HG02938 (cell line): ENCODE measurements at regions not wholly inside any gene's neighbourhood (a gene's known extent, or its start where the extent isn't known, plus 50 kb on each side); places are given as distances from the start of the nearest gene placed in this dataset.

Experiments
- ATAC-seq: cut with Tn5 transposase; IDR thresholded peaks from one replicate; pipeline ENCODE4 v1.9.1; 2021; ENCODE audit warnings: mild to moderate bottlenecking, moderate library complexity; ENCODE audit not compliant: unreplicated experiment

DNA sequence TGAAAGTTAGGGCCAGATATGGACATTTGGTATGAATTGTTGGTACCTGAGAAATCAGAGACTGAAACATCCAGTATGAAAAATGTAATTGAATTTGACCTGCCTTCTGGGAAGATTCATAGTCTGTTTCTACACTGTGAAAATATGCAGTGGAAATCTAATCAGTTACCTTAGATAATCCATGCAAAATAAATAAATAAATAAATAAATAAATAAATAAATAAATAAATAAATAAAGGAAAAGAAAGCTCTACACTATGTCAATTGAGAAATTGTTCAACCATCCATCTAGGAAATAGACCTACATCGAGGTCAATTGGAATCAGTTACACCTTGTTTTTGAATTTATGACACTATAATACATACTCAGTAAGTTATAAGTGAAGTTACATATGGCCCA is 252.3 kb downstream of the VGLL3 start:
- no peak for ATAC-seq

DNA sequence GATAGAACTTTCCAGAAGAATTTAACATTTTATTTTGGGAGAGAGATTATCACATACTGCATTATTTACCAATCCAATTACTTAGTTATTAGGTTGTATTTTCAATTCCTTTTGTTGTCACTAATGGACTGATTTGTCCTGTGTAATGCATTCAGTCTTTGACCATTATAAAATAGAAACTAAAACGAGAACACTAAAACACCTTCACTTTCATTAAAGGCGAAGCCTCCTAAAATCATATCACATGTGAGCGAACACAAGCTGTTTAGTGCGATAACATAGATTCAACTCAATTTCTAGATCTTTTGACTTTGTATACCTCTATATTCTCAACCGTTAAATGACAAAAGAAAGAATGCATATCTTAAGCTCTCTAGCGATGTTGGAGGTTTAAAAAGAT is 253.4 kb downstream of the VGLL3 start:
- ATAC-seq: no peak

DNA sequence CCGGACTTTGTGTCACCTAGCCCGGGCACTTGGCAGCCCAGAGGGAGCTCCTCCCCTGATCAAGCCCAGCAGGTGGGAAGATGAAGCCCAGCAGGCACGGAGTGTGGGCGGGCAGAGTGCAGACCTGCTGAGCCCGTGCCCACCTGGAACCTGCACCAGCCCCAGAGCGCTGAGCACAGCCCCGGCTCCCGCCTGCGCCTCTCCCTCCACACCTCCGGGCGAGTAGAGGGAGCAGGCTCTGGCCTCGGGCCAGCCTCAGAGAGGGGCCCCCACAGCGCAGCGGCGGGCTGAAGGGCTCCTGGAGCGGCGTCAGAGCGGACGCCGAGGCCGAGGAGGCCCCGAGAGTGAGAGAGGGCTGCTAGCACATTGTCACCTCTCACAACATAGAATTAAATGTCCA is 257.7 kb downstream of the VGLL3 start:
- ATAC-seq: no peak

DNA sequence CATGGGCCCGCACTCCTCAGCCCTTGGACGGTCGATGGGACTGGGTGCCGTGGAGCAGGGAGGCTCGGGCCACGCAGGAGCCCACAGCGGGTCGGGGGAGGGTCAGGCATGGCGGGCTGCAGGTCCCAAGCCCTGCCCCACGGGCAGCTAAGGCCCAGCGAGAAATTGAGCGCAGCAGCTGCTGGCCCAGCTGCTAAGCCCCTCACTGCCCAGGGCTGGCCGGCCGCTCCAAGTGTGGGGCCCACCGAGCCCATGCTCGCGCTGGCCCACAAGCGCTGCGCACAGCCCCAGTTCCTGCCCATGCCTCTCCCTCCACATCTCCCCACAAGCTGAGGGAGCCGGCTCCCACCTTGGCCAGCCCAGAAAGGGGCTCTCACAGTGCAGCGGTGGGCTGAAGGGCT is 259.4 kb downstream of the VGLL3 start:
- ATAC-seq: no peak

DNA sequence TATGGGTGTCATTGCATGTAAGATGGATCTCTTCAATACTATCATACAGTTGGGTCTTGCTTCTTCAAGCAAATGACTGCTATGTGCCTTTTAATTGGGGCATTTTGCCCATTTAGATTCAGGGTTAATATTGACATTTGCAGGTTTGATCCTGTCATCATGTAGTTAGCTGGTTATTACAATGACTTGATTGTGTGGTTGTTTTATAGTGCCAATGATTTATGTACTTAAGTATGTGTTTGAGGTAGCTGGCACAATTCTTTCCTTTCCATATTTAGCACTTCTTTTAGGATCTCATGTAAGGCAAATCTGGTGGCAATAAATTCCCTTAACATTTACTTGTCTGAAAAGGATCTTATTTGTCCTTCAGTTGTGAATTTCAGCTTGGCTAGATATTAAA is 267.5 kb downstream of the VGLL3 start:
- no peak for ATAC-seq

DNA sequence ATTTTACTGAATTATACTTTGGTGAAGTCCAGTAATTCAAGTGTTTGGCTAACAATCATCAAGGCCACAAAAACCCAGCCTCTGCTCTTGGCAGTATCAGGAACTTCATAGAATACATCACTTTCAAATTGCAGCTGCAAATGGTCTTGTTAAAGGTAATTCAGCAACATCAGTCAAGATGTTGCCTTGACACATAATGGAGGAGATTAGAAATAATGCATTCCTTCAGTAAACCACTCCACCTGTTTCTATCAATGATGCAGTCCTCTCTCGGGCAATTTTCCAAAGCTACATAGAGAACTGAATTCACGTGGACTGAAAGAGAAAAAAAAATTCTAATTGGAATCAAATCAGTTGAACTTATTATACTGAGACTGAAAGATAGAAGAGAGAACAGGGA is 279.3 kb downstream of the VGLL3 start:
- ATAC-seq: no peak

DNA sequence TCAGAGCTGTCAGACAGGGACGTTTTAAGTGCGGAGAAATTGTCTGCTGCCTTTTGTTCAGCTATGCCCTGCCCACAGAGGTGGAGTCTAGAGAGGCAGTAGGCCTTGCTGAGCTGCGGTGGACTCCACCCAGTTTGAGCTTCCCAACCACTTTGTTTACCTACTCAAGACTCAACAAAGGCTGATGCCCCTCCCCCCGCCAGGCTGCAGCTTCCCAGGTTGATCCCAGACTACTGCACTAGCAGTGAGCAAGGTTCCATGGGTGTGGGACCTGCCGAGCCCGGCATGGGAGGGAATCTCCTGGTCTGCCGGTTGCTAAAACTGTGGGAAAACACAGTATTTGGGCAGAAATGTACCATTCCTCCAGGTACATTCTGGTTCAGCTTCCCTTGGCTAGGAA is 282.1 kb downstream of the VGLL3 start:
- no peak for ATAC-seq

DNA sequence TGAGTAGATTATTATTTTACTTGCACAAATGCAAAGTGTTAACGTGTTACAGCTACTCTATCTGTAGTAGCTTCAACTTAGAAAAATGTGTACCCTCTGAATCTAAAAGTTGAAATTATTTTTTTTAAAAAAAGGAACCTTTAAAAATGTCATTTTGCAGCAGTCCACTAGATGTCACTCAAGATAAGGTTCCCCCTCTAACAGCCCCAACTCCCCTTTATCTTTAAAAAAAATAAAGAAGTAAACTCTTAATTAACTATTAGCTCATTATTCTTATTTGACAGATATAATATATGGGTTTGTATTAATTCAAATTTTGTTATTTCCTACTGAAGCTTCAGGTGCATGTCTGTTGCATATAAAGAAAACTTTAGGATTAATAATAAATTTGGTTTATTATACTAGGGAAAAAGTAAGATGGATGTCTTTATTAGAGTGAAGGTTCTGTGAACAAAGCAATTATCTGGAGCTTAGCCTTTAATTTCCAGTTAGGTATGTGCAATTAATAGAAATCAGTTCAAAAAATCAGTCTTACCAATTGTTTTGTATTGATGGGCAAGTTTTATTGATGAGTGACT is 288.5 kb downstream of the VGLL3 start:
- peak; percentile 52 for ATAC-seq

DNA sequence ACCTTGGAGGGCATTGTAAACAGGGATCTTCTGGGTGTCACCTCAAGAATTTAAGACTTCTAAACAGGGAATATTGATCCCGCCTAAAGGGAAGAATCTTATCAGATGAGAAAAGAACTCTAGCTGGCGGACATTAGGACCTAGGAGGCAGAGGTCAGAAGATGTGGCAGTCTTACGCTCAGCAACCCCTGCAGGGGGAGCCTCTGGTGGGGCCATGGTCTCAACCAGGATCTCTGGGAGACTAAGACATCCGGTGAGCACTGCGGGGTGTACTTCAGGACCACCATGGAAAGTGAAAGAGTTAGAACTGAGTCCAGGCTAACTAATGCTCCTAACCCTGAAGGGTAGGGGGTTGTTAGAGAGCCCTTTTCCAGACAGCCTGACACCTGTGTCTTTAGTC is 295.2 kb downstream of the VGLL3 start:
- no peak for ATAC-seq

DNA sequence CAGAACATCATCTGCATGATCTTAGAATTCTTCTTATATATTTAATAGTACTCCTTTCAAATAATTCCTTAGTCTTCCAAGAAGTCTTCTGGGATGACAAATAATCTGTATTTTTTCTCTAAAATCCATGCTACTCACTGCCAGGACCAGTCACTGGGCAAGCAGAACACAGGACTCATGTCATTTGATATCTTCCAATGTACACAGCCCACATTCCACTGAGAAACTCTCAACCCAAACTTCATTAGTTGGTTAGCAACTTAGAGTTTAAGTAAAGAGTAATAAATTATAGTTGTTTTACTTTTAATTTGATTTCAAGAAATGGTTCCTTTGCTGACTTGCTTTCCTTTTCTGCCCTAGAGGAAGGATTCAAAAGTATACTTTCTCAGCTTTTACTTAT is 317.0 kb downstream of the VGLL3 start:
- no peak for ATAC-seq

DNA sequence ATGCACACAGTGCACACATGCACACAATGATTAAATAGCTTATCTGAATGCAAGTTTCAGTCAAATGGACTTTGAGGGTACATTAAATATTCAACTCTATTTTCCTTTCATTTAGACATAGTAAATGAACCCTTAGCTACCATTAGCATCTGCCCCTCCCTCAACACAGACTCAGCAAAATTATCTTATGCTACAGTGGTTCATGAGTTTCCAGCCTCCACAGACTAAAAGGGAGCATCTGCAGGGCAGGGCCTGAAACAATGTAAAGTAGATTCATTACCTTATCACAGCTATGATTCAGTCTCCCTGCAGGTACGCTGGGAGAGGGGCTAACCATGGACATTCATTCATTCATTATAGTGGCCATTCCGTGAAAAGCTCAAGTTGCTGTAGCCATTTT is 329.1 kb downstream of the VGLL3 start:
- ATAC-seq: no peak

DNA sequence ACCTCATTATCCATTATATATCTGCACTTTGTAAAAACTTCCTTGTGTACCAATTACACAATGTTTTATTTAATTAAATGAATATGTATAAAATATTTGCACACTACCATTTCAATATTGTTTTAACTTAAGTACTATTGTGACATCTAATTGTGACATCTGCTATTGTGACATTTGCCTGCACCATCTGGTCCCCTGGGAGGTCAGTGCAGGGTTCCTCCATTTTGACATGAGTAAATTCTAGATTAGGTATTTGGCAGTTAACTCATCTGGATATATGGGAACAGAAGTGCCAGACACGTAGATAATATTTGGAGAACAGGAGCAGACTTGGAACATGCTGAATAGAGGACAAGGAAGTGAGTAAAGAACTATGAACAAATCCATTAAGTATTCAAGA is 332.1 kb downstream of the VGLL3 start:
- ATAC-seq: no peak

DNA sequence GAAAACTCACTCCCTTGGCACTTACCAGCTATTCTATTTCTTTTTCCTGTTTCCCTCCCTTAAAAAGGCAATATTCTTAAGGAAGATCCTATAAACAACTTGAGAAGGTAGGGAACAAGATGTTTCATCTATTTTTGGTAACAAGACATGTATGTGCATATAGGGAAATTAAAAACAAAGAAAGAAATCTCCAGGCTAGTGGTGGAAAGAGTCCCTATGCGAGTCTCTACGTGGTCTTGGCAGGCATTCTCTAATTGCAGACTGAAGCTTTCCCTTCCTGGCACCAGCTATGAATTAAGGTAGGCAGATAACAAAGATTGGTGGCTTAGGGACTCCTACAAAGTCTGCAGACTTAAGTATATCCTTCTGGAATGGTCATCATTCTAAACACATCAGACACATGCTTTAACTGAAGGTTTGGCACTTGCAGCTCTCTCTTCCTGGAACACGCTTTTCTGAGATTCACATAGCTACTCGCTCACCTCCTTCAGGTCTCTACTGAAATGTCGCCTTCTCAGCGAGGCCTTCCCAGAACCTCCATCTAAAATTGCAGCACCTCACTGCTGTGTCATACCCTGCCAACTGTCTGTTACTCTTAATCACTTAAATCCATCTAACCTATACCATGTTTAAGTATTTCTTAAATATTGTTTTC is 336.0 kb downstream of the VGLL3 start:
- no peak for ATAC-seq

DNA sequence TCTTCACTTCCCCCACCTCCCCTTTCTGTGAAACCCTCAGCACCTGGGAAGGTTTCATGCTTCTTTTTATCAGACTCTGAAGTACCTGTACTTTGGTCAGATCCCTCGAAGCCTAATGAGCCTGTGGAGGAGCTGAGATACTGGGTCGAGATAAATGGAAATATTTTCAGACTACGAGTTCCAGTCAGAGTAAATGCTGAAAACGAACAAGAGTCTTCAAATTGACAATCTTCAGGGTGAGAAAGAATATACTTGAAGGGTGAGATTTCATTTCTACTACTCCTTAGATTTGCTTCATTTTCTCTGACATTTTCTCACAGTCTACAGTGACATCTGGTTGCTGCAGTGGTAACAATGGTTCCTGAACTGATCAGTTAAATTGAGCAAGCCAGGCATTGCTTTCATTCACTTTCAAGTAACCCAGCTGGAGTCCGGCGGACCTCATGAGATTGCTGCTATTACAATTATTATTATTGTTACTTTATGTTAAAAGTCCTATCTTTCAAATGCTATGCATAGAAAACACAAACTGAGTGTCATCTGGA is 337.2 kb downstream of the VGLL3 start:
- no peak for ATAC-seq

DNA sequence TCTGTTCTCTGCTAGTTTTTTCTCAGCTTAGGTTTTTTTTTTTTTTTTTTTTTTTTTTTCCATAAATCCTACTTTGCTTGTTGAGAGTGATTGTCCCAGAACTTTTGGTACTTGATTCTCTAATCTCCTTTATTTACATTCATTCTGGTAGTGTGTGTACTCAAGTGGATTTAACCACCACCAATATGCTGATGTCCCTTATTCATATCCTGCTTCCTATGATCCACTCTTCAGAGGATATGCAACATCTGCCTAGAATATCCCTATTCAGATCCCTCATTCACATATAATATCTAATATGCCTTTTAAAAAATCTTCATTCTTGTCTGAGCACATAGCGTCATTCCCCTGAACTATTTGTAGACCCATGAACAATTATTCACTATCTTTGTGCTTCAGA is 342.9 kb downstream of the VGLL3 start:
- ATAC-seq: no peak

DNA sequence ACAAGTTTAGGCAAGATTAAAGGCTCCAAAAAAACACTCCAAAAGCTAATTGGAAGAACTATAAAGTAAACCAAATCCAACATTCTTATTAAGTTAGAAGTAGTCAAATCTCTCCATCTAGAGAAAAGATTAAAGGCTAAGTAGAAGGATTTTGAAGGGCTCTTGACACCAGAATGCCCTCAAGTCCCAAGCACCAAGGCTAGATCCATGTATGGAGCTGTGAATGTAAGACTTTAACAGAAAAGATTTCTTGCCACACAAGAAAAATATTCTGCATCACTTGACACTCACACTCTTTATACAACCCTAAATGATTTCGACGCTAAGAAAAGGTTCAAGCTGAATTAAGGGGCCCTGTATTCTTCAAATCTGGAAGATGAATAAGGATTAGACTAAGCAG is 345.2 kb downstream of the VGLL3 start:
- no peak for ATAC-seq

DNA sequence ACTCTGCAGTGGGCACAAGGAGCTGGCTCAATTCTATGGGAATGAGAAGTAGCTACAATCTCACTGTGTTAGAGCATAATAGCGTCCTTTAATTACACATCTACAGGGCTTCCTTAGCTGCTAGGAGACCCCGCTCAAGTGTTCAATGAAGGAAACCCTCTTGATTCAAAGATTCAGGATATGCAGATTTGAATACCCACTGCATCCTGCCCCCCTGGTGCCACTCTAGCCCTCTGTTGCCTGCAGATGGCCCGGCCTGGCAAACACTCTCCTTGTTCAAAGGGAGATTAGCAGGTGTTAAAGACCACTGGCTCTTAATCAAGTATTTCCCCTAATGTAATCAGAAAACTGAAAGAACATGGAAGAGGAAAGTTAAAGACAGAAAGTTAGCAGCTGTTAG is 356.6 kb downstream of the VGLL3 start:
- no peak for ATAC-seq

DNA sequence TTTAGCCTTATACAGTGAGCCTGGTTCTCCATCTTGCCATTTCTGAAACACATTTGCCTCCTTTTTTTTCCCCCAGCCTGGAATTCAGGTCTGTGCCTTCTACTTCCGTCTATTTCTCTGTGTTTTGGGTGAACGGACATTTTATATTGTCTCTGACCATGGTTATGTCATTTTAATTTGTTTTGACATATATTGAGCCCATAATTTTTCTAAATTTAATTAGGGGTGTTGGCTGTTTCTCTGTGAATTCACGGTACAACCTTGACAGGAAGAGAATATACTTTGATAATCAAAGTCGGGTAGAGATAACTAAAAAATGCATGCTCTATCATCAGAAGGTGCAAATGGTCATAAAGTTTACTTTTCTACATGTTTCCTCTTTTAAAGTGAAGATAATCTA is 361.4 kb downstream of the VGLL3 start:
- ATAC-seq: no peak

DNA sequence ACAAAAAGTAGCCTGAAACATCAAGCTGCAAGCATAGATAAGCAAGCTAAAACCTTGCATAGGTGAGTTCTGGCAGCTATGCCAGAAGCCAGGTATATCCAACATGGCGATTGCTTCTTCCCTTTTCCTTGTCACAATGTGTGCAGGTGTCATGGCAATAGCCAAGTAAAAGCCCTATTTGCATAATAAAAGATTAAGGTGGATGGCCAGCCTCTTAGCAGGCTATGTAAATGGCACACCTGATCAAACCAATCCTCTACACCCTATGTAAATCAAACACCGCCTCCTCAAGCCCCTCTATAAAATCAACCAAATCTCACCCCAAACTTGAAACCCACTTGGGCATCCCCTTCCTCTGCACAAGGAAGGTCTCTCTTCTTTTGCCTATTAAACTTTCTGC is 366.8 kb downstream of the VGLL3 start:
- no peak for ATAC-seq

DNA sequence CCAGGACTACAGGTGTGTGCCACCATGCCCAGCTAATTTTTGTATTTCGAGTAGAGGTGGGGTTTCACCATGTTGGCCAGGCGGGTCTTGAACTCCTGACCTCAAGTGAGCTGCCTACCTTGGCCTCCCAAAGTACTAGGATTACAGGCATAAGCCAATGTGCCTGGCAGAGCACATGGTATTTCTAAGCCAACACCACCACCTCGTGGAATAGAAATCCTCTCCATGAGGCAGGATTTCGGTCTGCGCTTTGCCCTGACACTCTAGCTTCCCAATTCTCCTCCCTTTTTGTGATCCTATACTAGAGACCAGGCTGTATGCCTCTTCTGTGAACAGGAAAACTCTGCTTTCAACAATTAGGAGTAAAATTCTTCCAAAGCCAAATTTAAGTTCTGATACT is 372.2 kb downstream of the VGLL3 start:
- no peak for ATAC-seq

DNA sequence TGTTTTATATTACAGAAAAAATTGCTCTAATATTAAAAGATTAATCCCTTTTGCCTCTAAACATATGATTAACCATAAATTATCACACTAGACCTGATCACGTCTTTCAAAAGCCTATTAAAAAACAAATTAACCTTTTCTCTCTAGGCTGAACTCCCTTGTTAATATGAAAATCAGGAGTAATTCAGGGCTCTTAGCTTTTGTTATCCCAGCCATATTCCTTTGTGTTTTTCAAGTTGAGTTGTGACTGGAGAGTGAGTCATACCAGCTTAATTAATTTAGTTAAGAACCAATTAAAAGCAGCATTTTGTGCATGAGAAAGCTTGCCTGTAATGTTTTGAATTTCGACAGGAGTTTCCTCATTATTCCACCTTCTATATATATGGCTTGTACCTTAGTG is 385.8 kb downstream of the VGLL3 start:
- ATAC-seq: no peak

DNA sequence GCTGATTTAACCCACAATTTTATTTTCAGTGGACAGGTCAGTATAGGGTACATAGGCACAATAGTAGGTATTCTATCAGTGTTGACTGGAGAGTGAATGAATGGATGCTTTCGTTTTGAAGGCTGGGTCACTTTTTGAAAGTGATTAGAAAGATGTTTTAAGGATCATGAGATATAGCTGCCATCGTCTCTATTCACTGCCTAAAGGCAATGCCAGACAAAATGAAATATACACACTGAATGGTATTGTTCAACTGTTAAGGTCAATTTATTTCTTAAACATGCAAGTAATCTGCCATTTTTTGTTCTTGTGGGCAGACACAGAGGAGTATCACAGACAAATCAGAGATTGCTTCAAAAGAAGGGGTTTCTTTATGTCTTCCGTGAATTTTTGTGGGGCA is 395.3 kb downstream of the VGLL3 start:
- no peak for ATAC-seq

DNA sequence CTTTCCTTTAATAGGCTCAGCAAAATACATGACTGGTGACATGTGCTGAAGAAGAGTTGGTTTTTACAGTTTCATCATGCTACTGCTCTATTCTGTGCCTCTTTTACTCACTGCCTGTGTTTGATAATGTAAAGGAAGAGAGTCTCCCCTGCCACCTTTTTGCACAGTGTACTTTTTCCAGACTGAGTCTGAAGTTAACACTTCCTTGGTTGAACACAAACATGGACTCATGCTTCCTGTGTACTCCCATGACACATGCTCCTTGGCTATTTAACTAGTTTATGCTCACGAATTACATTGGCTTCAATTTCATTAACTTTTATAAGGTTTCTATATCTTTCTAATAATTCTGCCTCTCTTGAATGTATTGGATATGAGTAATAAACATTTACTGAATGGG is 396.1 kb downstream of the VGLL3 start:
- ATAC-seq: no peak
